ENCODE measurements at regions not wholly inside any gene's neighbourhood (a gene's known extent, or its start where the extent isn't known, plus 50 kb on each side); places are given as distances from the start of the nearest gene placed in this dataset.

- TF ChIP-seq CTCF (IDR thresholded peaks at IDR 0.05) (no peak), POLR2A (IDR thresholded peaks at IDR 0.05) (no peak)
Measured at GRCh38 chr13:110010404-110011138, 224.2 kb upstream of the IRS2 start.
